H9 (cell line): ENCODE measurements at regions not wholly inside any gene's neighbourhood (a gene's known extent, or its start where the extent isn't known, plus 50 kb on each side); places are given as distances from the start of the nearest gene placed in this dataset.

Source experiments
- DNase-seq: peaks from one replicate; pipeline ENCODE4 v3.0.0-alpha.2; 2017
- H2AFZ ChIP-seq: one replicate; pipeline ENCODE4 v1.6.1; 2013; ENCODE audit warnings: mild to moderate bottlenecking, low read length, control low read depth, moderate library complexity
- H2AK5ac ChIP-seq: 2 replicates; pipeline ENCODE4 v1.6.1; 2013; ENCODE audit warnings: low read length, control low read depth, mixed read lengths; ENCODE audit not compliant: insufficient read length
- H2BK120ac ChIP-seq: one replicate; pipeline ENCODE4 v1.6.1; 2013; ENCODE audit warnings: low read depth, mild to moderate bottlenecking, low read length, control low read depth, inconsistent platforms; ENCODE audit not compliant: poor library complexity, severe bottlenecking
- H2BK12ac ChIP-seq: 2 replicates; pipeline ENCODE4 v1.6.1; 2013; ENCODE audit warnings: low read length, control low read depth, mixed read lengths, low read depth; ENCODE audit not compliant: insufficient read length
- H2BK15ac ChIP-seq: 2 replicates; pipeline ENCODE4 v1.6.1; 2013; ENCODE audit warnings: low read depth, low read length, control low read depth
- H2BK20ac ChIP-seq: one replicate; pipeline ENCODE4 v1.6.1; 2013; ENCODE audit warnings: low read depth, mild to moderate bottlenecking, low read length, control low read depth, inconsistent platforms; ENCODE audit not compliant: poor library complexity, severe bottlenecking
- H2BK5ac ChIP-seq: 2 replicates; pipeline ENCODE4 v1.6.1; 2013; ENCODE audit warnings: low read length, control low read depth, mixed read lengths; ENCODE audit not compliant: insufficient read length
- H3K14ac ChIP-seq: 2 replicates; pipeline ENCODE4 v1.6.1; 2013; ENCODE audit warnings: low read length, control low read depth; ENCODE audit not compliant: insufficient read depth
- H3K18ac ChIP-seq: 2 replicates; pipeline ENCODE4 v1.6.1; 2013; ENCODE audit warnings: low read depth, mild to moderate bottlenecking, mixed read lengths, low read length, control low read depth; ENCODE audit not compliant: insufficient read length
- H3K23ac ChIP-seq: 2 replicates; pipeline ENCODE4 v1.6.1; 2013; ENCODE audit warnings: low read length, control low read depth, mixed read lengths, low read depth; ENCODE audit not compliant: insufficient read length
- H3K23me2 ChIP-seq: 2 replicates; pipeline ENCODE4 v1.6.1; 2013; ENCODE audit warnings: low read depth, mild to moderate bottlenecking, mixed read lengths, low read length, control low read depth; ENCODE audit not compliant: insufficient read length, poor library complexity, severe bottlenecking
- H3K27ac ChIP-seq: 2 replicates; pipeline ENCODE4 v1.5.1; 2013; ENCODE audit warnings: low read length, control low read depth, mixed read lengths, low read depth; ENCODE audit not compliant: insufficient read length
- H3K27me3 ChIP-seq: 2 replicates; pipeline ENCODE4 v1.6.1; 2013; ENCODE audit warnings: low read length, control low read depth, inconsistent platforms; ENCODE audit not compliant: insufficient read depth
- H3K4ac ChIP-seq: 2 replicates; pipeline ENCODE4 v1.6.1; 2013; ENCODE audit warnings: low read depth, mild to moderate bottlenecking, control low read depth, inconsistent platforms, low read length, moderate library complexity
- H3K4me1 ChIP-seq: 2 replicates; pipeline ENCODE4 v1.6.1; 2013; ENCODE audit warnings: low read length, control low read depth, inconsistent platforms; ENCODE audit not compliant: insufficient read depth
- H3K4me2 ChIP-seq: 2 replicates; pipeline ENCODE4 v1.6.1; 2013; ENCODE audit warnings: low read length, control low read depth, mixed read lengths; ENCODE audit not compliant: insufficient read length, insufficient read depth
- H3K56ac ChIP-seq: 2 replicates; pipeline ENCODE4 v1.6.1; 2013; ENCODE audit warnings: low read depth, mild to moderate bottlenecking, mixed read lengths, low read length, control low read depth; ENCODE audit not compliant: insufficient read length
- H3K79me1 ChIP-seq: 2 replicates; pipeline ENCODE4 v1.6.1; 2013; ENCODE audit warnings: low read depth, mild to moderate bottlenecking, moderate library complexity, low read length, control low read depth, inconsistent platforms; ENCODE audit not compliant: insufficient read depth, poor library complexity, severe bottlenecking
- H3K79me2 ChIP-seq: 2 replicates; pipeline ENCODE4 v1.6.1; 2013; ENCODE audit warnings: low read length, control low read depth, inconsistent platforms; ENCODE audit not compliant: insufficient read depth
- H3K9ac ChIP-seq: 2 replicates; pipeline ENCODE4 v1.6.1; 2013; ENCODE audit warnings: low read length, control low read depth, mixed read lengths; ENCODE audit not compliant: insufficient read length; ENCODE audit errors: extremely low read depth
- H3K9me3 ChIP-seq: one replicate; pipeline ENCODE4 v1.6.1; 2013; ENCODE audit warnings: low read depth, low read length, inconsistent platforms; ENCODE audit not compliant: control insufficient read depth
- H3T11ph ChIP-seq: one replicate; pipeline ENCODE4 v1.6.1; 2013; ENCODE audit warnings: mild to moderate bottlenecking, low read length, control low read depth, inconsistent platforms
- H4K20me1 ChIP-seq: one replicate; pipeline ENCODE4 v1.6.1; 2013; ENCODE audit not compliant: control insufficient read depth, insufficient read length, insufficient read depth
- H4K5ac ChIP-seq: 2 replicates; pipeline ENCODE4 v1.6.1; 2013; ENCODE audit warnings: low read depth, mild to moderate bottlenecking, mixed read lengths, low read length, control low read depth; ENCODE audit not compliant: insufficient read length
- H4K8ac ChIP-seq: replicated peaks from 2 replicates; pipeline ENCODE4 v1.6.1; 2013; ENCODE audit warnings: low read length, control low read depth, mixed read lengths, low read depth; ENCODE audit not compliant: insufficient read length
- H4K91ac ChIP-seq: 2 replicates; pipeline ENCODE4 v1.6.1; 2013; ENCODE audit warnings: low read depth, mild to moderate bottlenecking, moderate library complexity, mixed read lengths, low read length, control low read depth; ENCODE audit not compliant: insufficient read length
- H3K27ac Mint-ChIP-seq, 3 experiments: 2 replicates in 2 of 3; 3 replicates in 1 of 3; pipeline ENCODE4 v1.8.0; 2020 to 2021; ENCODE audit warnings: mixed read lengths in 3 of 3, mild to moderate bottlenecking in 1 of 3, moderate library complexity in 1 of 3
- H3K27me3 Mint-ChIP-seq: 2 replicates; pipeline ENCODE4 v1.8.0; 2021; ENCODE audit warnings: low read depth, mild to moderate bottlenecking, moderate library complexity, mixed read lengths
- H3K36me3 Mint-ChIP-seq, 3 experiments: 2 replicates in 2 of 3; 3 replicates in 1 of 3; pipeline ENCODE4 v1.8.0; 2020 to 2021; ENCODE audit warnings: low read depth in 3 of 3, mixed read lengths in 3 of 3; ENCODE audit not compliant: insufficient read depth in 1 of 3
- H3K4me1 Mint-ChIP-seq, 2 experiments: 2 replicates each; pipeline ENCODE4 v1.8.0; 2020; ENCODE audit warnings: mixed read lengths in 2 of 2
- H3K4me3 Mint-ChIP-seq, 2 experiments: 2 replicates in 1 of 2; 3 replicates in 1 of 2; pipeline ENCODE4 v1.8.0; 2020 to 2021; ENCODE audit warnings: mild to moderate bottlenecking in 2 of 2, mixed read lengths in 2 of 2, moderate library complexity in 1 of 2
- H3K9me3 Mint-ChIP-seq, 2 experiments: 2 replicates in 1 of 2; 3 replicates in 1 of 2; pipeline ENCODE4 v1.8.0; 2020; ENCODE audit warnings: mild to moderate bottlenecking in 2 of 2, mixed read lengths in 2 of 2, moderate library complexity in 1 of 2
- WGBS: extraction: QIAGEN DNeasy Blood & Tissue Kit; methylation state at CpG from one replicate; pipeline ENCODE4 v1.1.7; 2013; ENCODE audit warnings: missing lambda C conversion rate, low lambda C conversion rate, mixed read lengths; ENCODE audit not compliant: insufficient read length; ENCODE audit errors: extremely low coverage; 5-methylcytosine and 5-hydroxymethylcytosine counted together
- TF ChIP-seq, protein P1 (sequence below): fragments of 200-600 bp; sonication (generic); conservative IDR thresholded peaks from 3 replicates; pipeline ENCODE4 v1.8.0; 2021; ENCODE audit warnings: antibody characterized with exemption, mild to moderate bottlenecking

DNA sequence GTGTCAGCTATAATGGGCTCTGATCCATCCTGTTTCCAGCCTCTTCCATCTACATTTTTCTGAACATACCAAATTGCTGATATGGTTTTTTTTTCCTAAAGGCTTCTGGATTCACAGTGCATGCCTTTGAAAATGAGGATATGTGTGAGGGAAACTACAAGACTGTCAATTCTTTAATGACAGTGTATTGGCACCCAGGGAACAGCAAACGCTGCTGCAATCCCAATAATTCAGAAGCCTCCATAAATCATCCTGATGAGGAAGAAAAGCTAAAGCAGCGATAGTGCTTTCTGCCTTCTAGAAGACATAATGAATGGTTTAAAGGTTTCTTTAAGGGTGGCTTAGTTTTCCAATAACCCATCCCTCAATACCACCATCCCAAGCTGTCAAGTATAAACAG lies 304.5 kb upstream of the PKDCC start:
- no peak overlapping the region for H2BK5ac ChIP-seq
- H3K23ac ChIP-seq: no peak overlapping the region
- no peak overlapping the region for H2BK12ac ChIP-seq
- no peak overlapping the region for H3K4ac ChIP-seq
- Mint-ChIP-seq H3K36me3 (no peaks in the 10 kb centered on the region), H3K9me3 (peaks cover 9% of the 10 kb centered on the region in 2 experiments; a peak in 3 of 5 replicates), H3K4me1 (no peaks in the 10 kb centered on the region), H3K4me3 (no peak overlapping the region), H3K27me3 (no peaks in the 10 kb centered on the region), H3K27ac (no peak overlapping the region)
- H4K8ac ChIP-seq: no peak overlapping the region
- H3K27me3 ChIP-seq: no peaks in the 10 kb centered on the region
- H3K4me2 ChIP-seq: no peak overlapping the region
- H2BK20ac ChIP-seq: no peak overlapping the region
- no peak overlapping the region for H4K91ac ChIP-seq
- H2BK120ac ChIP-seq: no peak overlapping the region
- no peak overlapping the region for H3K14ac ChIP-seq
- H4K5ac ChIP-seq: no peak overlapping the region
- H3K56ac ChIP-seq: no peak overlapping the region
- no peaks in the 10 kb centered on the region for H4K20me1 ChIP-seq
- no peaks in the 10 kb centered on the region for H3K9me3 ChIP-seq
- no peaks in the 10 kb centered on the region for H3K79me1 ChIP-seq
- H3K4me1 ChIP-seq: no peaks in the 10 kb centered on the region
- no peak overlapping the region for H2AFZ ChIP-seq
- no peak overlapping the region for H2BK15ac ChIP-seq
- TF ChIP-seq, protein P1, sequence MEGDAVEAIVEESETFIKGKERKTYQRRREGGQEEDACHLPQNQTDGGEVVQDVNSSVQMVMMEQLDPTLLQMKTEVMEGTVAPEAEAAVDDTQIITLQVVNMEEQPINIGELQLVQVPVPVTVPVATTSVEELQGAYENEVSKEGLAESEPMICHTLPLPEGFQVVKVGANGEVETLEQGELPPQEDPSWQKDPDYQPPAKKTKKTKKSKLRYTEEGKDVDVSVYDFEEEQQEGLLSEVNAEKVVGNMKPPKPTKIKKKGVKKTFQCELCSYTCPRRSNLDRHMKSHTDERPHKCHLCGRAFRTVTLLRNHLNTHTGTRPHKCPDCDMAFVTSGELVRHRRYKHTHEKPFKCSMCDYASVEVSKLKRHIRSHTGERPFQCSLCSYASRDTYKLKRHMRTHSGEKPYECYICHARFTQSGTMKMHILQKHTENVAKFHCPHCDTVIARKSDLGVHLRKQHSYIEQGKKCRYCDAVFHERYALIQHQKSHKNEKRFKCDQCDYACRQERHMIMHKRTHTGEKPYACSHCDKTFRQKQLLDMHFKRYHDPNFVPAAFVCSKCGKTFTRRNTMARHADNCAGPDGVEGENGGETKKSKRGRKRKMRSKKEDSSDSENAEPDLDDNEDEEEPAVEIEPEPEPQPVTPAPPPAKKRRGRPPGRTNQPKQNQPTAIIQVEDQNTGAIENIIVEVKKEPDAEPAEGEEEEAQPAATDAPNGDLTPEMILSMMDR: no peak
- DNase-seq: no peak
- H3T11ph ChIP-seq: no peak overlapping the region
- H3K79me2 ChIP-seq: no peaks in the 10 kb centered on the region
- H3K27ac ChIP-seq: no peak overlapping the region
- H2AK5ac ChIP-seq: no peak overlapping the region
- no peaks in the 10 kb centered on the region for H3K23me2 ChIP-seq
- H3K18ac ChIP-seq: no peak overlapping the region
- no peak overlapping the region for H3K9ac ChIP-seq
- no CpG with 5 or more reads among the region's 2 CpGs for WGBS
